Endothelial cell of umbilical vein (primary cell): ENCODE measurements at regions not wholly inside any gene's neighbourhood (a gene's known extent, or its start where the extent isn't known, plus 50 kb on each side); places are given as distances from the start of the nearest gene placed in this dataset.

Experiments
- CTCF ChIP-seq, 2 donors: IDR thresholded peaks; 1 replicate in 1 of 2; 2 replicates in 1 of 2; pipeline ENCODE4 v1.5.1; 2011; ENCODE audit warnings: low read length in 2 of 2, mild to moderate bottlenecking in 2 of 2, moderate library complexity in 2 of 2, control low read depth in 1 of 2, inconsistent platforms in 1 of 2, low read depth in 1 of 2; ENCODE audit not compliant: insufficient read depth in 1 of 2; ENCODE audit errors: extremely low read depth in 1 of 2
- MYC ChIP-seq: IDR thresholded peaks from one replicate; pipeline ENCODE4 v1.6.1; 2011; ENCODE audit warnings: mild to moderate bottlenecking, low read depth, low read length

- no peak for TF ChIP-seq MYC
- TF ChIP-seq CTCF (IDR thresholded peaks at IDR 0.05; ENCODE audit: extremely low read depth in 1 of 2, insufficient read depth in 1 of 2, low read depth in 1 of 2, low read length in 2 of 2) = no peak
Observed at GRCh38 chr7:17618652-17618974, 320.2 kb downstream of the AHR start.
